ENCODE measurements at regions not wholly inside any gene's neighbourhood (a gene's known extent, or its start where the extent isn't known, plus 50 kb on each side); places are given as distances from the start of the nearest gene placed in this dataset.

DNA sequence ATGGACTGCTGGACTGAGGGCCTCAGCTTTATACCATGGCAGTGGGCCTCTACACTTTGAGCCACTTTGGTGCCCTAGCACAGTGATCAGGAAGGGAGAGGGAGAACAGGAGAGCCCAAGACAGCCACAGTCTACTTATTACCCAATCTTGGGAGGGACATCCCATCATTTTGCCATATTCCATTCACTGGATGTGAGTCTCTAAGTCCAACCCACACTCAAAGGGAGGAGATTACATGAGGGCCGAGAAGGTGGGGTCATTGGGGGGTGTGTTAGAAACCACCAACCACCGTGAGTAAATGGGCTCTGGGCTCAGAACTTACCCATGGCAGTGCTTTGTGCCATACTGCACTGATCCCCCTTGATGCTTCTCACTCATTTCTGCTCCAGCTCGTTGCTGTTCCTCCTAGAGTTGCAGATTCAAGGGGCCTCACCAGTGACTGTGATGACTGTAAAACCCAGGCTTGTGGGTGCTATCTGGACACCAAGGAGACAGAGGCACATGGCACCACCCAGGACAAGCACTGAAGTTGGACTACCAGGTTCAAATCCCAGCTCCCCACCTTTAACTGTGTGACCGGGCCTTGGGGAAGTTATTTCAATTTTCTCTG, 97.6 kb upstream of the RAB6C start:
- Histone ChIP-seq H3K9me3 (no peaks in the 10 kb centered on the region), H3K4me3 (ENCODE audit: low read depth in 1 of 2, low read length in 1 of 2) (no peak overlapping the region), H3K36me3 (no peaks in the 10 kb centered on the region), H3K27me3 (peaks cover 16% of the 10 kb centered on the region), H3K27ac (no peak overlapping the region), H3K4me1 (ENCODE audit: control insufficient read depth in 1 of 2, insufficient read depth in 1 of 2, low read depth in 1 of 2, low read length in 1 of 2) (peaks cover 4% of the 10 kb centered on the region in 2 experiments)
- TF ChIP-seq, protein P1, sequence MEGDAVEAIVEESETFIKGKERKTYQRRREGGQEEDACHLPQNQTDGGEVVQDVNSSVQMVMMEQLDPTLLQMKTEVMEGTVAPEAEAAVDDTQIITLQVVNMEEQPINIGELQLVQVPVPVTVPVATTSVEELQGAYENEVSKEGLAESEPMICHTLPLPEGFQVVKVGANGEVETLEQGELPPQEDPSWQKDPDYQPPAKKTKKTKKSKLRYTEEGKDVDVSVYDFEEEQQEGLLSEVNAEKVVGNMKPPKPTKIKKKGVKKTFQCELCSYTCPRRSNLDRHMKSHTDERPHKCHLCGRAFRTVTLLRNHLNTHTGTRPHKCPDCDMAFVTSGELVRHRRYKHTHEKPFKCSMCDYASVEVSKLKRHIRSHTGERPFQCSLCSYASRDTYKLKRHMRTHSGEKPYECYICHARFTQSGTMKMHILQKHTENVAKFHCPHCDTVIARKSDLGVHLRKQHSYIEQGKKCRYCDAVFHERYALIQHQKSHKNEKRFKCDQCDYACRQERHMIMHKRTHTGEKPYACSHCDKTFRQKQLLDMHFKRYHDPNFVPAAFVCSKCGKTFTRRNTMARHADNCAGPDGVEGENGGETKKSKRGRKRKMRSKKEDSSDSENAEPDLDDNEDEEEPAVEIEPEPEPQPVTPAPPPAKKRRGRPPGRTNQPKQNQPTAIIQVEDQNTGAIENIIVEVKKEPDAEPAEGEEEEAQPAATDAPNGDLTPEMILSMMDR (IDR thresholded peaks at IDR 0.05): no peak

DNA sequence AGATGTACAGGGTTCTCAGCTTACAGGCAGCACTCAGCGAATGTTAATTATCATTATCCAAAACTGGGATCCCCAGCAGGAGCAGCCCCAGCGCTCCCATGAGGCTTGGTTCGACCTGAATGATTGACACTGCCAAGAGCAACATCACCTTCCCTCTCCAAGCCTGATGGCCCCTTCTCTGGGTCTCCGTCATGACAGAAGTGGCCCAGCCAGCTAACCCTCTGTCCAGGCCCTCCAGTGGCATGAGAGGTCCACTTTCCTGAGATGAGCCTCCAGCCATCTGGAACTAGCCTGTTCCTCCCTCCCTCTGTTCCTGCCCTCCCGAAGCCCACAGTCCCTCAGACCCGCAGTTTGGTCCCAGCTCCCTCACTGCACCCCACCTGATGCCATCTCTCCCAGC, 97.0 kb upstream of the RAB6C start:
- Histone ChIP-seq H3K27me3 (peaks cover 12% of the 10 kb centered on the region), H3K4me3 (ENCODE audit: low read depth in 1 of 2, low read length in 1 of 2) (no peak overlapping the region), H3K27ac (no peak overlapping the region), H3K36me3 (no peaks in the 10 kb centered on the region), H3K4me1 (ENCODE audit: control insufficient read depth in 1 of 2, insufficient read depth in 1 of 2, low read depth in 1 of 2, low read length in 1 of 2) (no peaks in the 10 kb centered on the region), H3K9me3 (no peaks in the 10 kb centered on the region)
- TF ChIP-seq, protein P1 (IDR thresholded peaks at IDR 0.05): no peak

DNA sequence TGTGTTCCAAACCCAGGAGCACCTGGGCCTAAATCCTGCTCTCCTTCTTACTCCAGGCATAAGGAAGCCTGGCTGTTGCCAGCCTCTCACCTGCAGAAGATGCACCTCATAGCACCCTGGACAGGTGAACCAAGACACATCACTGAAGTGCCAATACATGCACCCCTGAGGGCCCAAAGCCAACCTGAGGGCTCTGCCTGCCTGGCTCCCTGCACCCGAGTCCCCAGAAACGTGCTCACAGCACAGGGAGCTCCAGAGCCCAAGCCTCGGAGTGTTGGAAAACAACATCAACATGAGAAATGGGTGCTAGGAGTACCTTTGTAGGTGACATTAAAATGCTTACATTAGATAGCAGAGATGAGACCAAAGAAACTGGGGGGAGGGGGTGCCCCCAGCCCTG, 96.3 kb upstream of the RAB6C start:
- no peak overlapping the region for H3K27ac ChIP-seq
- TF ChIP-seq, protein P1 (IDR thresholded peaks at IDR 0.05): no peak
- H3K36me3 ChIP-seq: no peaks in the 10 kb centered on the region
- H3K4me3 ChIP-seq (ENCODE audit: low read depth in 1 of 2, low read length in 1 of 2): no peak overlapping the region
- H3K9me3 ChIP-seq: no peaks in the 10 kb centered on the region
- peaks cover 8% of the 10 kb centered on the region for H3K27me3 ChIP-seq
- H3K4me1 ChIP-seq (ENCODE audit: control insufficient read depth in 1 of 2, insufficient read depth in 1 of 2, low read depth in 1 of 2, low read length in 1 of 2): no peaks in the 10 kb centered on the region

DNA sequence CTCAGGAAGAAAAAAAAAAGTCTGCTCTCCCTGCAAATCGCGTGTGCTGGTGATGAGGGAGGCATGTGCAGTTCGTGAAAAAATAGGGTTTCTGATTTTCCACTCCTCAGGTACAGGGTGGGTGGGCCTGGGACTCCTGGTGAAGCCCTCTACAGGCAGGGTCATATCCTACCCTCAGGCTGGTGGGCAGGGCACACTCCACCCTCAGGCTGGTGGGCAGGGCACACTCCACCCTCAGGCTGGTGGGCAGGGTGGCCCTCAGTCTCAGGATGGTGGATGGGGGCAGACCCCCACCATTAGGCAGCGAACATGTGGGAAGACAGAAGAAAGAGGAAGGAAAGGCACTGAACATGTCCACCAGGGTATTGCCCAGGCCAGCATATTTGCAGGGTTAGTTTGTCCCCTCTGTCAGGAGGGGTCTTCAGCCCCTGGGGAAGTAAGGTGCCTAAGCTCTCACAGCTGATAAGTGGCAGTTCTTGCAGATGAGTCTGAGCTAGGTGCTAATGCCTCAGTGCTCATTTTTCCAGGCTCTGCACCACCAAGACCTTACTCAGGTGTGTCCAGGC, 95.2 kb upstream of the RAB6C start:
- Histone ChIP-seq H3K27me3 (no peaks in the 10 kb centered on the region), H3K4me3 (ENCODE audit: low read depth in 1 of 2, low read length in 1 of 2) (no peak overlapping the region), H3K27ac (no peak overlapping the region), H3K9me3 (no peaks in the 10 kb centered on the region), H3K4me1 (ENCODE audit: control insufficient read depth in 1 of 2, insufficient read depth in 1 of 2, low read depth in 1 of 2, low read length in 1 of 2) (no peaks in the 10 kb centered on the region), H3K36me3 (no peaks in the 10 kb centered on the region)
- TF ChIP-seq, protein P1 (IDR thresholded peaks at IDR 0.05): no peak

DNA sequence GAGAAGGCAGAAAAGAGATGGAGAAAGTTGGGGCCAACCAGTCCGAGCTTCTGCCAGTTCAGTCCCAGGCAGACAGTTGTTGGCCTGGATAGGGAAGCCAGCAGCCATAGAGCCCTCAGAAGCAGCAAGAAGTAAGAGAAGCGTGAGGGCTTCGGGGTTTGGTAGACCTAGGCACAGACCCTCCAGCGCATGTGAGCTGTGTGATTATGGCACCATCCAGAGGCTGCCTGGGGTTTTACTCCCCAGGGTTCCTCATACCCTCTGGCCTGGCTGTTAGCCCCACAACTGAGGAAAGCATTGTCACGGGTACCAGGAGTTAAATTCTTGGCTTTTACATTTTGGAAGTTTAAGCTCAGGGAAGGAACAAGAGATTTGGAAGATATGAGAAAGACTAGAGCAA, 93.7 kb upstream of the RAB6C start:
- no peaks in the 10 kb centered on the region for H3K4me1 ChIP-seq (ENCODE audit: control insufficient read depth in 1 of 2, insufficient read depth in 1 of 2, low read depth in 1 of 2, low read length in 1 of 2)
- H3K27ac ChIP-seq: no peak overlapping the region
- no peak overlapping the region for H3K4me3 ChIP-seq (ENCODE audit: low read depth in 1 of 2, low read length in 1 of 2)
- no peaks in the 10 kb centered on the region for H3K9me3 ChIP-seq
- no peaks in the 10 kb centered on the region for H3K36me3 ChIP-seq
- H3K27me3 ChIP-seq: no peaks in the 10 kb centered on the region
- TF ChIP-seq, protein P1 (IDR thresholded peaks at IDR 0.05): no peak
